ENCODE measurements at regions not wholly inside any gene's neighbourhood (a gene's known extent, or its start where the extent isn't known, plus 50 kb on each side); places are given as distances from the start of the nearest gene placed in this dataset.

- TF ChIP-seq ZNF585B (tag by site-specific recombination; IDR thresholded peaks at IDR 0.05) (no peak), PRDM10 (tag by site-specific recombination; IDR thresholded peaks at IDR 0.05) (no peak), ZNF19 (tag by site-specific recombination; IDR thresholded peaks at IDR 0.05; ENCODE audit: low read depth) (no peak), ZBTB44 (tag by site-specific recombination; IDR thresholded peaks at IDR 0.05) (no peak), IKZF3 (tag by site-specific recombination; IDR thresholded peaks at IDR 0.05) (no peak), SP7 (tag by site-specific recombination; IDR thresholded peaks at IDR 0.05) (no peak), ZNF549 (tag by site-specific recombination; IDR thresholded peaks at IDR 0.05) (no peak)
Measured at GRCh38 chr2:5328826-5329225, 363.4 kb upstream of the SOX11 start (continued).

GRCh38 chr2:5329763-5330162, 362.4 kb upstream of the SOX11 start:
- no peaks in the 10 kb centered on the region for H3K9me3 ChIP-seq (ENCODE audit: control insufficient read depth, insufficient read depth, low read depth, low read length)
- ChIA-PET CTCF (no interaction called here), POLR2A (no interaction called here)
- H3K4me1 ChIP-seq (ENCODE audit: control insufficient read depth, insufficient read depth, low read length), result no peaks in the 10 kb centered on the region
- H3K4me3 ChIP-seq (ENCODE audit: low read depth, low read length), result no peak overlapping the region
- TF ChIP-seq ZNF792 (tag by site-specific recombination; IDR thresholded peaks at IDR 0.05), result no peak
- no peak for TF ChIP-seq PRDM6 (tag by site-specific recombination; IDR thresholded peaks at IDR 0.05)
- no peak for TF ChIP-seq MZF1 (tag by site-specific recombination; IDR thresholded peaks at IDR 0.05; ENCODE audit: borderline replicate concordance)
- no peak for TF ChIP-seq YY2 (tag by site-specific recombination; IDR thresholded peaks at IDR 0.05)
- TF ChIP-seq ZNF175 (tag by site-specific recombination; IDR thresholded peaks at IDR 0.05), result no peak
- TF ChIP-seq ZNF214 (tag by site-specific recombination; IDR thresholded peaks at IDR 0.05; ENCODE audit: borderline replicate concordance), result no peak
- TF ChIP-seq ZFHX2 (tag by site-specific recombination; conservative IDR thresholded peaks at IDR 0.05), result no peak
- no peak for TF ChIP-seq ZBTB6 (tag by site-specific recombination; IDR thresholded peaks at IDR 0.05)
- no peak for TF ChIP-seq ZFP37 (tag by site-specific recombination; IDR thresholded peaks at IDR 0.05)
- no peak for TF ChIP-seq ZNF658 (tag by site-specific recombination; IDR thresholded peaks at IDR 0.05)
- TF ChIP-seq SP7 (tag by site-specific recombination; IDR thresholded peaks at IDR 0.05), result no peak
- TF ChIP-seq ZNF600 (tag by site-specific recombination; IDR thresholded peaks at IDR 0.05), result no peak
- TF ChIP-seq ZNF626 (tag by site-specific recombination; IDR thresholded peaks at IDR 0.05), result no peak
- no peak for TF ChIP-seq ZNF488 (tag by site-specific recombination; IDR thresholded peaks at IDR 0.05)
- TF ChIP-seq ZNF280C (tag by site-specific recombination; IDR thresholded peaks at IDR 0.05), result no peak
- no peak for TF ChIP-seq ZBTB49 (tag by site-specific recombination; IDR thresholded peaks at IDR 0.05; ENCODE audit: low read depth)
- TF ChIP-seq ZNF341 (tag by site-specific recombination; IDR thresholded peaks at IDR 0.05; ENCODE audit: low read depth), result no peak
- no peaks in the 10 kb centered on the region for H3K36me3 ChIP-seq (ENCODE audit: control insufficient read depth in 2 of 2, insufficient read depth in 1 of 2, low read length in 2 of 2)
- no peak overlapping the region for H3K27ac ChIP-seq (ENCODE audit: extremely low read depth, low read depth, low read length)
